HL-60/S4 (cell line): ENCODE measurements at regions not wholly inside any gene's neighbourhood (a gene's known extent, or its start where the extent isn't known, plus 50 kb on each side); places are given as distances from the start of the nearest gene placed in this dataset.

ENCODE experiments used
- in situ Hi-C: fragments of 300-500 bp; cut with MboI; formaldehyde crosslinking; loops from 2 replicates; pipeline ENCODE4 v1.14.3; 2022; ENCODE audit warnings: low sequenced_read_pairs

- in situ Hi-C loops, result loop anchor here (25.0 kb wide), 1 partner anchor 592 kb away; the partner anchor contains the start of gene ENC1
Measured at GRCh38 chr5:74044936-74045335, 418.9 kb downstream of the ARHGEF28 start.

DNA sequence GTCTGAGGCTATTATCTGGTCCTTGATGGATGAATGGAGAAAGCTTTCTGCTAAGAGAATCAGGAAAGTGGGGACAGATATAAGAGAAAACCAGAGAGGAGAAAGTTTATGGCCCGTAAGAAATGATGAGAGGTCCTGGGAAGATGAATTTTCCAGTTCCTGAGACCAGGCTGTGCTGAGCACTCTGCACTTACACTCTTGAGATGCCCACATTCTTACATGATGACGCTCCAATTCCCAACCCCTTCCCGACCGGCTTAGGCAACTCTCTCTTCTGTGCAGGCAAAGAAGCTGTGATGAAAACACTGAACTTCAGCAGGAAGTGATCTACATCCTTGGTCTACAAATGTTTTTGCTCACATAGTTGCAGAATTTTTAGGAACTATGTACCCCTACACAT is 417.0 kb downstream of the ARHGEF28 start:
- in situ Hi-C loops, result loop anchor here (25.0 kb wide), 1 partner anchor 594 kb away; the partner anchor contains the start of gene ENC1

- in situ Hi-C loops, result loop anchor here (25.0 kb wide), 1 partner anchor 595 kb away; the partner anchor contains the start of gene ENC1
Measured at GRCh38 chr5:74042559-74042958, 416.6 kb downstream of the ARHGEF28 start.

- in situ Hi-C loops, result loop anchor here (25.0 kb wide), 1 partner anchor 595 kb away; the partner anchor contains the start of gene ENC1
Measured at GRCh38 chr5:74041913-74042312, 415.9 kb downstream of the ARHGEF28 start.

GRCh38 chr5:74040811-74041491 is 415.0 kb downstream of the ARHGEF28 start:
- in situ Hi-C loops, result loop anchor here (25.0 kb wide), 1 partner anchor 596 kb away; the partner anchor contains the start of gene ENC1

- in situ Hi-C loops, result loop anchor here (25.0 kb wide), 1 partner anchor 597 kb away; the partner anchor contains the start of gene ENC1
Measured at GRCh38 chr5:74040065-74040551, 414.1 kb downstream of the ARHGEF28 start.

DNA sequence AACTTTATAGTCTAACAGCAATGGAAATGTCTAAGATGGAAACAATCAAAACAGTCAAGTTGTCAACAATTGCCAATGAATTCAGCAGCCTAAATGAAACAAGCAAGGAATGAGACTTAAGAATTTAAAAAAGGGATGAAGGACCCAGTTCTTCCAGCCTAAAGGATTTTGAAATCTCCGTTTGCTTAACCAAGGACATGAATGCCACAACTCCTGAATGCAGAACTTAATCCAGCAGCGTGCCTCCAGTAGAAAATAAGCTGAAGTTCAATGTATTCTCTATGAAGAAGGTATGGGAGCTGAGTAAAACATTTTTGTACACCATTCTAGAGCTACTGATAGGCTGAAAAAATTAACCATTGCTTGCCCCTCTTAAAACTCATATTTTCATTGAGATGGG is 411.3 kb downstream of the ARHGEF28 start:
- in situ Hi-C loops, result loop anchor here (25.0 kb wide), 1 partner anchor 600 kb away; the partner anchor contains the start of gene ENC1

GRCh38 chr5:74035521-74035937 is 409.5 kb downstream of the ARHGEF28 start:
- in situ Hi-C loops, result loop anchor here (25.0 kb wide), 1 partner anchor 602 kb away; the partner anchor contains the start of gene ENC1

DNA sequence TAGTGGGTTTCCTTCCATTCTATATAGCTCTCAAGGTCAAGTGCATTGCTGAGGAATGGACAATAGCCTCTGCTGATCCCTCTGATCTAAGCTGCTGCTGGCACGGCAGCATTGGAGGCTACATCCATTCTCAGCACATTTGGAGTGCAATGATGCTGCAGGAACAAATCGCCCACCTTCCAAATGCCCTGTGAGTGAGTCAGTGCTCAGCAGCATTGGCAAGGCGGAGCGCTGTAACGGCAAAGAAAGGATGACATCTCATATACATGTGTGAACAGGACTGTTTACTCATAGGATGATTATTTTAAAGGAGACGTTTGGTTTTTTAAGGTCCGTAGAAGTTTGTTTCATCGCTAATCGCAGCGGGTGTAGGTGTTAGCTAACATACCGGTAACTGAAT is 408.7 kb downstream of the ARHGEF28 start:
- in situ Hi-C loops, result loop anchor here (25.0 kb wide), 1 partner anchor 603 kb away; the partner anchor contains the start of gene ENC1

DNA sequence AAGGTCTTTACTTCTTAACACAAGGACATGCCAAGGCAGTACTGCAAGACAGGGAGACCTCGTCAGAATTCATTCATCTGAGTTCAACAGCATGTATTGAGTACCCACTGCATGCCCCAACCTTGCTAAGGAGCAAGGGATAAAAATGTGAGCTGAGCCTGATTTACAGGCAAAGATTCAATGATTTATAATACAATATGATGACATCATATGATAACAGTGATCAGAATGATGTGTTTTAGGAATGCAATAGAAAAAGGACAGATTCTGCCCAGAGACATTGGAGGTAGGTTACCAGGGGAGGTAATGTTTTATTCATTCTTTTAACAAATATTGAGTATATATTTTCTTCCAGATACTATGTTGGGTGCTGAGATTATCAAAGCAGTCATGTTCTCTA is 406.6 kb downstream of the ARHGEF28 start:
- in situ Hi-C loops, result loop anchor here (25.0 kb wide), 1 partner anchor 605 kb away; the partner anchor contains the start of gene ENC1

- in situ Hi-C loops, result loop anchor here (25.0 kb wide), 1 partner anchor 606 kb away; the partner anchor contains the start of gene ENC1
Measured at GRCh38 chr5:74031536-74031935, 405.5 kb downstream of the ARHGEF28 start.

DNA sequence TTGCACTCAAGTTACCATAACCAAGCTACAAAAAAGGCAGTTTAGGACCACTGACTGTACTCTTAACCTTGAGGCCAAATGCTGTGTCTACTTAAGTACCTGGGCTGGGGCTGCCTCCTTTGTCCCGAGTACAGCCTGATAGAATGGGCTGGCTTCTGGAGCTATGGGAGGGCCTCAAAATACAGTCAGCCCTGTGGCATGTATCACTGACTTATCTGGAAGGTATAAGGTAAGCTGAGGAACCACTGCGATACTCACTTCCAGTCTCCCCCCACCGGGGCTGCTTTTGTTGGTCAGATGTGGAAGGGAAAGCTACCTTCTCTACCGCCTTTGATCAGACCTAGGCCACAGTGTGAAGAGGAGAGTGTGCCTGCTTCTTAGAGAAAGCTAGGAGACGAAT is 404.8 kb downstream of the ARHGEF28 start:
- in situ Hi-C loops, result loop anchor here (25.0 kb wide), 1 partner anchor 606 kb away; the partner anchor contains the start of gene ENC1

DNA sequence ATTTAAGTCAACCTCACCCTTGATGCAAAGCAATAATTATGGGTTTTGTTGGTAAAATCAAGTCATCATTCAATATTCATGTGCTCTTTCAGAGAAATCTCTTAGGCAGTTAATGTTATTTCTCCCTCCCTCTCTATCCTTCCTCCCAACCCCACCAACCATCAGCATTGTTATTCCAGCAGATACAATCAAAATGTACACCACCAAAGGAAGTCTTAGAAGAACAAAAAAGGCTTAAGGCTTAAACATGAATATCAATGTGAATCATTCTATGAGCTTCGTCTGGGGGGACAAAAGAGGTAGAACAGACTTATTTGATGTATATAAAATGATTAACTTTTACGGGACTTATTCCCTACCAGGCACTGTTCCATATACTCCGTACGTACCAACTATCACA is 404.4 kb downstream of the ARHGEF28 start:
- in situ Hi-C loops, result loop anchor here (25.0 kb wide), 1 partner anchor 607 kb away; the partner anchor contains the start of gene ENC1

DNA sequence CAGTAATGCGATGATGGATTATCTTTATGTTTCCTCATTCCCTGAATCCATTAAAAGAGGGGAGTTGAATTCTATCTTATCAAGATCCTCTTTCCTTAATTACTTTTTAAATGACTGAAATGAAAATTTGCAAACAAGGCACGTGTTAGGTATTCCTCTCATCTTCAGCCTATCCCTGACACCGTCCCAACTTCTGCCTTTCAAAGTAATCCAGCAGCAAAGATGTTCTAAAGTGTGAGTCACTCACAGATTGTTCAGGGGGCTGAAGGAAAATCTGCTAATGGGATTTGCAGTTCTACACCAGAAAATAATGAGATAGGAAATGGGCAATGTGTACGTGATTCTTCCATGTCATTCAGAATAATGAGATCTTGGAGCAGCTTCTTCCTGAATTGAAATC is 403.0 kb downstream of the ARHGEF28 start:
- in situ Hi-C loops, result loop anchor here (25.0 kb wide), 1 partner anchor 608 kb away; the partner anchor contains the start of gene ENC1

GRCh38 chr5:74028406-74028805 is 402.4 kb downstream of the ARHGEF28 start:
- in situ Hi-C loops, result loop anchor here (25.0 kb wide), 1 partner anchor 609 kb away; the partner anchor contains the start of gene ENC1

GRCh38 chr5:74027732-74028338 is 401.8 kb downstream of the ARHGEF28 start:
- in situ Hi-C loops, result loop anchor here (25.0 kb wide), 1 partner anchor 609 kb away; the partner anchor contains the start of gene ENC1

DNA sequence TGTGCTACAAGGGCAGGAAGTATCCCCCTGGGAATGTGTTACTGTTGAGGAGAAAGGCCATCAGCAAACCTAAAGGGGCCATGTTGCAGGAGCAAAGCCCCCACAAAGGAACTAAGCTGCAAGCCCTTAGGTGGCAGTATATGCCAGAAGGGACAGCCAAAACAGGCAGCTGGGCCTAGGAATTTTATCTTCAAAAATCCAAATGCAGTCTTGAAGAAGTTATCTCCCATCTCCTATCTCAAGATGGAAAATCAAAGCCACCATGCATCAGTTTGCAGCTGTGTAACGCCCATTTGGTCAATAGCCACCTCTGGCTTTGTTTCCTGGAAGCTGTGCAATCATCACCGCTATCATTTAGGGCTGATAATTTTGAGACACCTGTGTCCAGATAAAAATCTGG is 400.3 kb downstream of the ARHGEF28 start:
- in situ Hi-C loops, result loop anchor here (25.0 kb wide), 1 partner anchor 611 kb away; the partner anchor contains the start of gene ENC1

DNA sequence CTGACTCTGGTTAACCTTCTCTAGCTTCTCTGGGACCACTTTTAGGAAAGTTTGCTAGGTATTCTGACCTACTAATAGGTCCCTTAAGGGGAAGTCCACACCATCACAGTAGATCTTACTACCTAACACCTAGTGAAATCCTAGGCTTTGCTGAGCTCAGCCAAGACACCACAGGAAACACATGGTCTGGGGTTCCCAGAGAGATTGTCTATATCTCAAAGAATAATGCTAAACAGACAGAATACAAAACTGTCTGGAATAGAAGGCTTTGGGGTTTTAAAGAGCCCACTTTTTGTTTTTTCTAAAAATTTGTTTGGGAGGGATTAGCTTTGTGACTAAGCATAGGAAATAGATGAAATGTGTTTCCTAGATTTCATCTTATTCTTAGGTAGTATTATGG is 395.1 kb downstream of the ARHGEF28 start:
- in situ Hi-C loops, result no loop called here

DNA sequence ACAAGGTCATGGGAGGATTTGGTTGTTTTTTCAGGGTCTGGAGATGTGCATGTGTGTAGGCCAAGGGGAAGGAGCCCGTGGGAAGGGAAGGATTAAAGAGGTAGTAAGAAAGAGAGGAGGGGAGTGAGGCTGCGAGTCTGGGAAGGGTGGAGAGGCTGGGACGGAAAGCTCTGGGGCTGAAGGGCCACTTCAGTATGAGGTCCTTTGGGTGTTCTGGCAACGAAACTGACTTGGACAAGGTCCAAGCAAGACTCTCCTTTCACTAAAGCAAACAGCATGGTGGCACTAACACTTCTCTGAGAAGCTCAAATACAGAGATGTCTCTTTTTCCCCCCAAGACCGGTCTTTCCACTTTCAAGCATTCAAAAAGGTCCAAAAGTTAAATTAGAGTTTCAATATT is 394.5 kb downstream of the ARHGEF28 start:
- in situ Hi-C loops, result no loop called here

DNA sequence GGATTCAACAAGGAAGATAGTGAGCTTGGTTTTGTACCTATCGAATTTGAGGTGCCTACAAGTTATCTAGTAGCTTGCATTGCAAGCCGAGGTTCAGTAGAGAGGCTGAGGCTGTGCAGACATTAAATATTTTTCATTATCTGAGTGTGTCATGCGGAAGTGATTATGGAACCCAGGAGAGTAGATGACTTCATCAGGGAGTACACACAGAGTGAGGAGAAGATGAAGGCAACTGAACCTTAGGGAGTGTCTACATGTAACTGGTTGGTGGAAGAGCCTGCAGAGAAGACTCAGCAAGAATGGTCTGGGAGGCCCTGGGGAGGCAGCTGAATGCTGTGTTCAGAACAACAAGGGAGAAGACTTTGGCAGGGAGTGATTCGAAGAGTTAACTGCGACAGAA is 393.9 kb downstream of the ARHGEF28 start:
- in situ Hi-C loops, result no loop called here

- in situ Hi-C loops, result no loop called here
Measured at GRCh38 chr5:74017786-74018211, 391.8 kb downstream of the ARHGEF28 start.
